HFF-Myc (cell line): ENCODE measurements at regions not wholly inside any gene's neighbourhood (a gene's known extent, or its start where the extent isn't known, plus 50 kb on each side); places are given as distances from the start of the nearest gene placed in this dataset.

Experiments
- DNase-seq: peaks from one replicate; pipeline ENCODE4 v3.0.0-alpha.2; 2011; ENCODE audit warnings: low read depth; ENCODE audit errors: extremely low read depth
- H3K4me3 ChIP-seq: replicated peaks from 2 replicates; pipeline ENCODE4 v1.5.1; 2011; ENCODE audit warnings: low read depth, mild to moderate bottlenecking, control low read depth, low read length
- CTCF ChIP-seq: IDR thresholded peaks from 2 replicates; pipeline ENCODE4 v1.5.1; 2012; ENCODE audit warnings: mild to moderate bottlenecking, low read depth, low read length, control low read depth; ENCODE audit errors: missing control alignments

- DNase-seq = no peak
- no peak overlapping the region for H3K4me3 ChIP-seq
- TF ChIP-seq CTCF = no peak
Observed at GRCh38 chr5:28751396-28751795, 1713.0 kb upstream of the CDH9 start.

GRCh38 chr5:28750251-28750650 lies 1711.9 kb upstream of the CDH9 start:
- DNase-seq = no peak
- H3K4me3 ChIP-seq = no peak overlapping the region
- TF ChIP-seq CTCF = no peak

- no peak for TF ChIP-seq CTCF
- DNase-seq = no peak
- H3K4me3 ChIP-seq = no peak overlapping the region
Observed at GRCh38 chr5:28748446-28748845, 1710.1 kb upstream of the CDH9 start.

GRCh38 chr5:28743716-28744110 lies 1705.3 kb upstream of the CDH9 start:
- no peak for TF ChIP-seq CTCF
- H3K4me3 ChIP-seq = no peak overlapping the region
- no peak for DNase-seq

GRCh38 chr5:28743025-28743715 lies 1704.8 kb upstream of the CDH9 start:
- no peak for DNase-seq
- H3K4me3 ChIP-seq = no peak overlapping the region
- TF ChIP-seq CTCF = no peak

- no peak for TF ChIP-seq CTCF
- no peak for DNase-seq
- no peak overlapping the region for H3K4me3 ChIP-seq
Observed at GRCh38 chr5:28737682-28738081, 1699.3 kb upstream of the CDH9 start.

- no peak overlapping the region for H3K4me3 ChIP-seq
- no peak for TF ChIP-seq CTCF
- no peak for DNase-seq
Observed at GRCh38 chr5:28737222-28737621, 1698.8 kb upstream of the CDH9 start.
